ENCODE measurements at regions not wholly inside any gene's neighbourhood (a gene's known extent, or its start where the extent isn't known, plus 50 kb on each side); places are given as distances from the start of the nearest gene placed in this dataset.

GRCh38 chr1:87265786-87266185, 62.9 kb upstream of the LMO4 start:
- Histone ChIP-seq H3K27me3 (replicated peaks in 1 of 4; ENCODE audit: control insufficient read depth in 3 of 4, extremely low read depth in 1 of 4, insufficient read depth in 3 of 4, low read length in 3 of 4) (no peaks in the 10 kb centered on the region), H3K27ac (ENCODE audit: low read depth, low read length) (no peak overlapping the region), H3K79me1 (ENCODE audit: low read depth, low read length) (no peaks in the 10 kb centered on the region; the same call in 1 of the 2 replicates), H2AFZ (ENCODE audit: low read length) (no peak overlapping the region), H3K23me2 (ENCODE audit: low read depth, low read length) (no peaks in the 10 kb centered on the region), H2BK12ac (ENCODE audit: low read depth, low read length) (no peak overlapping the region), H3K14ac (ENCODE audit: insufficient read length) (no peak overlapping the region), H2BK15ac (ENCODE audit: low read length) (no peak overlapping the region), H3K9ac (replicated peaks in 1 of 4; ENCODE audit: extremely low read depth in 1 of 4, low read depth in 3 of 4, low read length in 3 of 4) (no peak overlapping the region; a peak in 1 of 7 replicates), H3K18ac (ENCODE audit: extremely low read depth, low read length) (no peak overlapping the region), H3K79me2 (ENCODE audit: control insufficient read depth in 1 of 2, insufficient read depth in 2 of 2, low read length in 2 of 2) (no peaks in the 10 kb centered on the region), H3K4me1 (replicated peaks in 1 of 4; ENCODE audit: control insufficient read depth in 3 of 4, insufficient read depth in 4 of 4, low read length in 3 of 4) (no peaks in the 10 kb centered on the region), H2BK20ac (ENCODE audit: low read length) (no peak overlapping the region), H3K4ac (replicated peaks; ENCODE audit: insufficient read length, low read depth, low read length) (no peak overlapping the region), H3K23ac (ENCODE audit: insufficient read length) (no peak overlapping the region), H3K9me3 (ENCODE audit: insufficient read depth in 2 of 2, low read depth in 1 of 2, low read length in 1 of 2) (no peaks in the 10 kb centered on the region), H3K4me2 (ENCODE audit: insufficient read depth in 1 of 2, low read depth in 2 of 2, low read length in 2 of 2) (no peak overlapping the region), H2BK120ac (replicated peaks; ENCODE audit: low read depth, low read length) (no peak overlapping the region), H2AK5ac (ENCODE audit: low read depth, low read length) (no peak overlapping the region), H4K91ac (replicated peaks; ENCODE audit: insufficient read length, low read length) (no peak overlapping the region), H4K5ac (ENCODE audit: insufficient read length, low read depth, low read length) (no peak overlapping the region), H3K56ac (replicated peaks; ENCODE audit: insufficient read length, low read depth, low read length) (no peak overlapping the region), H4K20me1 (replicated peaks in 1 of 2; ENCODE audit: control insufficient read depth in 1 of 2, insufficient read depth in 2 of 2, low read length in 2 of 2) (no peaks in the 10 kb centered on the region), H3K4me3 (ENCODE audit: extremely low read depth in 1 of 4, insufficient read depth in 2 of 4, low read depth in 3 of 4, low read length in 4 of 4) (no peak overlapping the region), H2BK5ac (ENCODE audit: low read depth, low read length) (no peak overlapping the region), H4K8ac (ENCODE audit: extremely low read depth, insufficient read depth, low read length) (no peak overlapping the region), H3K36me3 (ENCODE audit: control insufficient read depth in 2 of 4, insufficient read depth in 4 of 4, low read length in 3 of 4) (no peaks in the 10 kb centered on the region)
- DNase-seq (ENCODE audit: low read depth in 1 of 2, low spot score in 2 of 2) (no peak), FAIRE-seq (no peak)
- ChIA-PET CTCF (ENCODE audit: partially characterized antibody) (interaction anchor here (0.7 to 2.0 kb wide), 6 partner anchors 9 to 333 kb away, joined by 3 to 8 read pairs (median 3); no protein-coding TSS in a partner anchor), POLR2A (ENCODE audit: partially characterized antibody) (interaction anchor here (1.3 kb wide), 1 partner anchor 66 kb away, joined by 3 read pairs; no protein-coding TSS in a partner anchor)
- 94% methylated on average over 3 of the region's 3 CpGs; no CpG with 5 or more reads in 1 of the 2 experiments for WGBS, 2 experiments (ENCODE audit: extremely low coverage in 1 of 2, insufficient coverage in 1 of 2, insufficient read length in 1 of 2, insufficient replicate concordance in 2 of 2, low coverage in 1 of 2, low lambda C conversion rate in 2 of 2, missing lambda C conversion rate in 1 of 2)
- TF ChIP-seq CBX8 (IDR thresholded peaks at IDR 0.05; ENCODE audit: borderline replicate concordance, low read depth, low read length) = no peak
- no peak for TF ChIP-seq PHF8 (conservative IDR thresholded peaks at IDR 0.05; ENCODE audit: low read depth, low read length)
- no peak for TF ChIP-seq CHD1 (IDR thresholded peaks at IDR 0.05; ENCODE audit: low read depth, low read length)
- TF ChIP-seq EZH2 (IDR thresholded peaks at IDR 0.05; ENCODE audit: low read depth, low read length, severe bottlenecking) = no peak
- TF ChIP-seq EGR1 (IDR thresholded peaks at IDR 0.05; ENCODE audit: borderline replicate concordance, low read depth, low read length) = no peak
- TF ChIP-seq RAD21 (IDR thresholded peaks at IDR 0.05 in 1 of 2, conservative IDR thresholded peaks at IDR 0.05 in 1 of 2; ENCODE audit: low read depth in 2 of 2, low read length in 2 of 2) = no peak
- no peak for TF ChIP-seq RBBP5 (IDR thresholded peaks at IDR 0.05; ENCODE audit: borderline replicate concordance, low read depth, low read length)
- TF ChIP-seq BRCA1 (IDR thresholded peaks at IDR 0.05; ENCODE audit: low read depth, low read length) = no peak
- no peak for TF ChIP-seq EP300 (IDR thresholded peaks at IDR 0.05; ENCODE audit: borderline replicate concordance in 1 of 2, low read depth in 2 of 2, low read length in 2 of 2)
- TF ChIP-seq TEAD4 (IDR thresholded peaks at IDR 0.05; ENCODE audit: low read depth, low read length) = no peak
- no peak for TF ChIP-seq CREB1 (IDR thresholded peaks at IDR 0.05)
- TF ChIP-seq NANOG (IDR thresholded peaks at IDR 0.05; ENCODE audit: insufficient read depth, low read depth, low read length, poor library complexity, severe bottlenecking) = no peak
- no peak for TF ChIP-seq JUND (IDR thresholded peaks at IDR 0.05; ENCODE audit: low read length)
- no peak for TF ChIP-seq KDM4A (IDR thresholded peaks at IDR 0.05; ENCODE audit: low read depth, low read length, severe bottlenecking)
